ENCODE measurements at regions not wholly inside any gene's neighbourhood (a gene's known extent, or its start where the extent isn't known, plus 50 kb on each side); places are given as distances from the start of the nearest gene placed in this dataset. TPM values are rescaled to one million over a fixed set of nuclear protein-coding genes. Genes with fewer than 3 reads are reported as not detected.
A peak's percentile ranks its signal among the peaks of the same experiment; 100 is the strongest.

DNA sequence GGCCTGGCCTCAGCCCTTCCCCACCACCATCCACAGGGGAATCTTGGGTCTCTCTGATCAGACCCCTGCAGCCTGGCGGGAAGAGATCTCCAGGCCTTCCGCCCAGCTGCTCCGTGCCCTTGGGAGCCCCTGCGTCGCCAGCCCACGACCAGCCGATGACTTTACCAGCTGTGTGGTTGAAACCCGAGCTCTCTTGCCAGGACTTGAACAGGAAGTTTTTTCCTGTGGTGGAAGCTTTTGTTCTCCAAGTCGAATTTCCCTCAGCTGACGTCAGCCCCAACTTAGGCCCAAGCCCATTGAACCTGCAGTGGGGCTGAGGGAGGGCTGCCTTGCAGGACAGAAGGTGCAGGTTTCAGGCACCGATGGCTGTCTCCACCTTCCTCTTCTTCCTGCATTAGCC lies 51.7 kb upstream of the SMAD3 start (continued):
- TF ChIP-seq CREB1 (IDR thresholded peaks at IDR 0.05) (peak; percentile 53), NRF1 (IDR thresholded peaks at IDR 0.05; ENCODE audit: low read depth, low read length) (no peak), ZNF274 (IDR thresholded peaks at IDR 0.05; ENCODE audit: borderline replicate concordance, extremely low read depth, low read length) (no peak), POU5F1 (IDR thresholded peaks at IDR 0.05; ENCODE audit: low read depth, low read length) (no peak), JUND (IDR thresholded peaks at IDR 0.05; ENCODE audit: low read length) (peak; percentile 71), RXRA (IDR thresholded peaks at IDR 0.05; ENCODE audit: insufficient read depth, low read depth, low read length) (no peak), YY1 (IDR thresholded peaks at IDR 0.05; ENCODE audit: low read depth, low read length) (no peak)

Small RNA genes in the stretch of these regions (small RNA-seq; reads per million reads assigned to genes)
- not detected for gene HMGN2P47 (ENCODE audit: insufficient read depth)
